ENCODE measurements at regions not wholly inside any gene's neighbourhood (a gene's known extent, or its start where the extent isn't known, plus 50 kb on each side); places are given as distances from the start of the nearest gene placed in this dataset.
"Not testable (repeated sequence)": the region's sequence is repeated elsewhere in the genome, so short reads cannot be mapped to it uniquely, and the experiment has no call there.

- DNase-seq (ENCODE audit: insufficient read length): no peak
- TF ChIP-seq TAF1 (IDR thresholded peaks at IDR 0.05; ENCODE audit: borderline replicate concordance, low read depth, low read length) (no peak), POLR2A (IDR thresholded peaks at IDR 0.05; ENCODE audit: low read depth, low read length) (no peak), POLR2AphosphoS5 (IDR thresholded peaks at IDR 0.05; ENCODE audit: low read depth, low read length) (no peak)
- FAIRE-seq: no peak
Measured at GRCh38 chr10:44153918-44154670, 230.8 kb downstream of the CXCL12 start.

- no peak for DNase-seq (ENCODE audit: insufficient read length)
- no peak for FAIRE-seq
- TF ChIP-seq TAF1 (IDR thresholded peaks at IDR 0.05; ENCODE audit: borderline replicate concordance, low read depth, low read length): no peak
- no peak for TF ChIP-seq POLR2AphosphoS5 (IDR thresholded peaks at IDR 0.05; ENCODE audit: low read depth, low read length)
- no peak for TF ChIP-seq POLR2A (IDR thresholded peaks at IDR 0.05; ENCODE audit: low read depth, low read length)
Measured at GRCh38 chr10:44143556-44143955, 241.3 kb downstream of the CXCL12 start.

- no peak for TF ChIP-seq POLR2AphosphoS5 (IDR thresholded peaks at IDR 0.05; ENCODE audit: low read depth, low read length)
- TF ChIP-seq TAF1 (IDR thresholded peaks at IDR 0.05; ENCODE audit: borderline replicate concordance, low read depth, low read length): no peak
- TF ChIP-seq POLR2A (IDR thresholded peaks at IDR 0.05; ENCODE audit: low read depth, low read length): no peak
- DNase-seq (ENCODE audit: insufficient read length): no peak
- no peak for FAIRE-seq
Measured at GRCh38 chr10:44132361-44133289, 252.3 kb downstream of the CXCL12 start.

- DNase-seq (ENCODE audit: insufficient read length): no peak
- no peak for FAIRE-seq
- no peak for TF ChIP-seq TAF1 (IDR thresholded peaks at IDR 0.05; ENCODE audit: borderline replicate concordance, low read depth, low read length)
- no peak for TF ChIP-seq POLR2AphosphoS5 (IDR thresholded peaks at IDR 0.05; ENCODE audit: low read depth, low read length)
- TF ChIP-seq POLR2A (IDR thresholded peaks at IDR 0.05; ENCODE audit: low read depth, low read length): no peak
Measured at GRCh38 chr10:44126291-44126717, 258.6 kb downstream of the CXCL12 start.

- DNase-seq (ENCODE audit: insufficient read length) (no peak), FAIRE-seq (no peak)
- TF ChIP-seq POLR2A (IDR thresholded peaks at IDR 0.05; ENCODE audit: low read depth, low read length) (no peak), POLR2AphosphoS5 (IDR thresholded peaks at IDR 0.05; ENCODE audit: low read depth, low read length) (no peak), TAF1 (IDR thresholded peaks at IDR 0.05; ENCODE audit: borderline replicate concordance, low read depth, low read length) (no peak)
Measured at GRCh38 chr10:44125879-44126278, 259.0 kb downstream of the CXCL12 start.

GRCh38 chr10:44118500-44118899 lies 266.4 kb downstream of the CXCL12 start:
- TF ChIP-seq POLR2AphosphoS5 (IDR thresholded peaks at IDR 0.05; ENCODE audit: low read depth, low read length) (no peak), TAF1 (IDR thresholded peaks at IDR 0.05; ENCODE audit: borderline replicate concordance, low read depth, low read length) (no peak), POLR2A (IDR thresholded peaks at IDR 0.05; ENCODE audit: low read depth, low read length) (no peak)
- DNase-seq (ENCODE audit: insufficient read length) (no peak), FAIRE-seq (no peak)

GRCh38 chr10:44116474-44116873 lies 268.4 kb downstream of the CXCL12 start:
- TF ChIP-seq TAF1 (IDR thresholded peaks at IDR 0.05; ENCODE audit: borderline replicate concordance, low read depth, low read length) (no peak), POLR2AphosphoS5 (IDR thresholded peaks at IDR 0.05; ENCODE audit: low read depth, low read length) (no peak), POLR2A (IDR thresholded peaks at IDR 0.05; ENCODE audit: low read depth, low read length) (no peak)

GRCh38 chr10:44115516-44115915 lies 269.4 kb downstream of the CXCL12 start:
- DNase-seq (ENCODE audit: insufficient read length) (no peak), FAIRE-seq (no peak)
- TF ChIP-seq POLR2AphosphoS5 (IDR thresholded peaks at IDR 0.05; ENCODE audit: low read depth, low read length): no peak
- TF ChIP-seq TAF1 (IDR thresholded peaks at IDR 0.05; ENCODE audit: borderline replicate concordance, low read depth, low read length): no peak
- no peak for TF ChIP-seq POLR2A (IDR thresholded peaks at IDR 0.05; ENCODE audit: low read depth, low read length)

More at GRCh38 chr10:44116474-44116873, 268.4 kb downstream of the CXCL12 start:
- FAIRE-seq: no peak
- no peak for DNase-seq (ENCODE audit: insufficient read length)

- no peak for FAIRE-seq
- TF ChIP-seq TAF1 (IDR thresholded peaks at IDR 0.05; ENCODE audit: borderline replicate concordance, low read depth, low read length) (no peak), POLR2A (IDR thresholded peaks at IDR 0.05; ENCODE audit: low read depth, low read length) (no peak), POLR2AphosphoS5 (IDR thresholded peaks at IDR 0.05; ENCODE audit: low read depth, low read length) (no peak)
Measured at GRCh38 chr10:44114441-44114840, 270.5 kb downstream of the CXCL12 start.

GRCh38 chr10:44112280-44112679 lies 272.6 kb downstream of the CXCL12 start:
- FAIRE-seq; DNase-seq (ENCODE audit: insufficient read length): not testable (repeated sequence)

More at GRCh38 chr10:44114441-44114840, 270.5 kb downstream of the CXCL12 start:
- DNase-seq (ENCODE audit: insufficient read length): no peak

GRCh38 chr10:44105696-44106095 lies 279.2 kb downstream of the CXCL12 start:
- DNase-seq (ENCODE audit: insufficient read length): no peak
- FAIRE-seq: no peak
- TF ChIP-seq POLR2A (IDR thresholded peaks at IDR 0.05; ENCODE audit: low read depth, low read length) (no peak), POLR2AphosphoS5 (IDR thresholded peaks at IDR 0.05; ENCODE audit: low read depth, low read length) (no peak), TAF1 (IDR thresholded peaks at IDR 0.05; ENCODE audit: borderline replicate concordance, low read depth, low read length) (no peak)

Measured in GM12892 (cell line).